ENCODE measurements at regions not wholly inside any gene's neighbourhood (a gene's known extent, or its start where the extent isn't known, plus 50 kb on each side); places are given as distances from the start of the nearest gene placed in this dataset.
"Not testable (repeated sequence)": the region's sequence is repeated elsewhere in the genome, so short reads cannot be mapped to it uniquely, and the experiment has no call there.

DNA sequence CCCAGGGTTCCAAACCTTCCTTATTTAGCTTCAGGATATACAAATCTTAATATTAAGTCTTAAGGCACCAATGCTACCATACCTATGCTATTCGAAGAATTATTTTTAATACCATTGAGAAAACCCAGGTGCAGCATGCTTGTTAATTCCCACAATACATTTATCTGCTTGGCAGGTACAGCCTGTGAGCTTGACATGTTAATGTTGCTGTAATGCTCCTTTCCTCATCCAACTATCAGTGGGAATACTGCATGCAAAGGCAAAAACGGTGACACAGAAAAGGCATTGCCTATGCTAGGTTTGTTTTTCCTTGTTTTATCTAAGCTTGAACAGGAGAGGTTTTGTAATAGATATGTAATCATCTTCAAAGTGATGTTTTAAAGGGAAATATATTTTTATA lies 135.7 kb upstream of the COX7C start:
- H3K27me3 ChIP-seq (ENCODE audit: control insufficient read depth in 1 of 2, insufficient read depth in 2 of 2, low read length in 2 of 2): no peaks in the 10 kb centered on the region
- H3K27ac ChIP-seq (ENCODE audit: low read depth, low read length): no peak overlapping the region
- H3K4me3 ChIP-seq (ENCODE audit: low read depth in 1 of 2, low read length in 2 of 2): no peak overlapping the region
- no peaks in the 10 kb centered on the region for H3K4me1 ChIP-seq (ENCODE audit: control insufficient read depth in 1 of 2, insufficient read depth in 2 of 2, low read length in 2 of 2)
- no peaks in the 10 kb centered on the region for H3K9me3 ChIP-seq (ENCODE audit: control insufficient read depth in 1 of 2, low read length in 2 of 2)
- H3K9ac ChIP-seq (ENCODE audit: low read depth in 1 of 2, low read length in 2 of 2): no peak overlapping the region
- no peaks in the 10 kb centered on the region for H3K36me3 ChIP-seq (ENCODE audit: control insufficient read depth in 1 of 2, insufficient read depth in 2 of 2, low read length in 2 of 2)

DNA sequence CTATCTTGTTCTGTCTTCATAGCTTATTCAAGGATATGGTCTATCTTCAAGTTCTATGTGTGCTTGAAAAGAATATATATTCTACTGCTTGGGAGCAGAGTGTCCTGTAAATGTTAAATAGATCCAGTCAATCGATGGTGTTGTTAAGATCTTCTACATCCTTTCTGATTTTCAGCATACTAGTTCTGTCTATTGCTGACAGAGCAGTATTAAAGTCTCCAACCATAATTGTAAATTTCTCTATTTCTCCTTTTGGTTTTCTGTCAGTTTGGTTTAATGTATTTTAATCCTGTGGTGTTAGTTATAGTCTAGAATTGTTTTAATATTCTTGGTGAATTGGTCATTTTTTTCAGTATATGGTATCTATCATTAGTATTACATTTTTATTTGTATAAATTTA lies 124.0 kb upstream of the COX7C start:
- H3K27ac ChIP-seq (ENCODE audit: low read depth, low read length): no peak overlapping the region
- H3K27me3 ChIP-seq (ENCODE audit: control insufficient read depth in 1 of 2, insufficient read depth in 2 of 2, low read length in 2 of 2): no peaks in the 10 kb centered on the region
- no peak overlapping the region for H3K9ac ChIP-seq (ENCODE audit: low read depth in 1 of 2, low read length in 2 of 2)
- H3K4me3 ChIP-seq (ENCODE audit: low read depth in 1 of 2, low read length in 2 of 2): no peak overlapping the region
- H3K36me3 ChIP-seq (ENCODE audit: control insufficient read depth in 1 of 2, insufficient read depth in 2 of 2, low read length in 2 of 2): no peaks in the 10 kb centered on the region
- no peaks in the 10 kb centered on the region for H3K9me3 ChIP-seq (ENCODE audit: control insufficient read depth in 1 of 2, low read length in 2 of 2)
- H3K4me1 ChIP-seq (ENCODE audit: control insufficient read depth in 1 of 2, insufficient read depth in 2 of 2, low read length in 2 of 2): no peaks in the 10 kb centered on the region

DNA sequence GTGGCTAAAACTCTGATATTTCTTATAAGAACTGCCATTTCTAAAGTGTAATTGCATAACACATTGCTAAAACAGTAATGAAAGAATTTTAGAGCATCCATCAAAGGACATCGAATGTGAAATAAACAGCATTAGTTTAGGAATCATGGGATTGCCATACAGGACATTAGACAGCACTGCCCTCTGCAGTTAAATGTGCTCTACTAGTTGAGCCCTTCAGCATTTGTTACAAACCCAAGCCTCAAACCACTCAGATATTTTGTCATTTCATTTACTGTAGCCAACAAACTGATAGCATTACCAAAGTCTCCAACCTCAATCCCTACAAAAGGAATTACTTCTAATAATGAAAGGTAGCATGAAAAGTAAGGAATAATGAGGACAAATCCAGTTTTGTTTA lies 116.8 kb upstream of the COX7C start:
- Histone ChIP-seq H3K9me3 (ENCODE audit: control insufficient read depth in 1 of 2, low read length in 2 of 2) (no peaks in the 10 kb centered on the region), H3K4me1 (ENCODE audit: control insufficient read depth in 1 of 2, insufficient read depth in 2 of 2, low read length in 2 of 2) (no peaks in the 10 kb centered on the region), H3K27ac (ENCODE audit: low read depth, low read length) (no peak overlapping the region), H3K36me3 (ENCODE audit: control insufficient read depth in 1 of 2, insufficient read depth in 2 of 2, low read length in 2 of 2) (no peaks in the 10 kb centered on the region), H3K27me3 (ENCODE audit: control insufficient read depth in 1 of 2, insufficient read depth in 2 of 2, low read length in 2 of 2) (no peaks in the 10 kb centered on the region), H3K4me3 (ENCODE audit: low read depth in 1 of 2, low read length in 2 of 2) (no peak overlapping the region), H3K9ac (ENCODE audit: low read depth in 1 of 2, low read length in 2 of 2) (no peak overlapping the region)

DNA sequence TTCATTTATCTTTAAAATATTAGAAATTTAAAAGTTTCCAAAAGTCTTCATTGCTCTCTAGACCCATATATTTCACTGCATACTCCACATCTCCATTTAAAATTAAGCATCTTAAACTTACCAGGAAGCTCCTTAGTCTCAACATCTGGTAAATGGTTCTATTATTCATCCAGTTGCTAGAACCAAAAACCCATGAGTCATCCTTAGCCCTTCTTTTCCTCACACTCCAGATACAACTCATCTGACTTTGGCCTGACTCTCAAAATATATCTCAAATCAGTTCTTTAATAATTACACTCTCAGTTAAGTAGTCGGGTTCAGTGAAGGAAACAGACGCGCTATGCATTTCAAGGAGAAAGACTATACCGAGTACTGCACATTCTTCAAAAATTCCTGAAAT lies 110.2 kb upstream of the COX7C start:
- H3K36me3 ChIP-seq (ENCODE audit: control insufficient read depth in 1 of 2, insufficient read depth in 2 of 2, low read length in 2 of 2): no peaks in the 10 kb centered on the region
- no peaks in the 10 kb centered on the region for H3K9me3 ChIP-seq (ENCODE audit: control insufficient read depth in 1 of 2, low read length in 2 of 2)
- H3K27ac ChIP-seq (ENCODE audit: low read depth, low read length): no peak overlapping the region
- no peak overlapping the region for H3K9ac ChIP-seq (ENCODE audit: low read depth in 1 of 2, low read length in 2 of 2)
- H3K4me3 ChIP-seq (ENCODE audit: low read depth in 1 of 2, low read length in 2 of 2): no peak overlapping the region
- no peaks in the 10 kb centered on the region for H3K4me1 ChIP-seq (ENCODE audit: control insufficient read depth in 1 of 2, insufficient read depth in 2 of 2, low read length in 2 of 2)
- no peaks in the 10 kb centered on the region for H3K27me3 ChIP-seq (ENCODE audit: control insufficient read depth in 1 of 2, insufficient read depth in 2 of 2, low read length in 2 of 2)

DNA sequence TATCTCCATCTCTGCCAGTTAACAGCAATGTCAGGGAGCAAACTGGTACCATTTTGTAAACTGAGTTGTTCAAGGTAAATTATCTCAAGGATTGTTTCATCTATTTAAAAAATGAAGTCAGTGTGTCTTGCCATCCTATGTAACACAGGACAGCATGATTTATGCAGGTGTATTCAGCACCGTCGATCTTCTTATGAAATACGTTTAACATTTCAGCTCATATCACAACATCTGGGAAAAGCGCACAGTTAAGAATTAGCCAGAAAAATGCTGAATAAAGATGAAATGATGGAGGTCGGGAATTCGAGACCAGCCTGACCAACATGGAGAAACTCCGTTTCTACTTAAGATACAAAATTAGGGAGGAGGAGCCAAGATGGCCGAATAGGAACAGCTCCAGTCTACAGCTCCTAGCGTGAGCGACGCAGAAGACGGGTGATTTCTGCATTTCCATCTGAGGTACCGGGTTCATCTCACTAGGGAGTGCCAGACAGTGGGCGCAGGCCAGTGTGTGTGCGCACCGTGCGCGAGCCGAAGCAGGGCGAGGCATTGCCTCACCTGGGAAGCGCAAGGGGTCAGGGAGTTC lies 107.3 kb upstream of the COX7C start:
- H3K4me3 ChIP-seq (ENCODE audit: low read depth in 1 of 2, low read length in 2 of 2); H3K9me3 ChIP-seq (ENCODE audit: control insufficient read depth in 1 of 2, low read length in 2 of 2); H3K27me3 ChIP-seq (ENCODE audit: control insufficient read depth in 1 of 2, insufficient read depth in 2 of 2, low read length in 2 of 2); H3K36me3 ChIP-seq (ENCODE audit: control insufficient read depth in 1 of 2, insufficient read depth in 2 of 2, low read length in 2 of 2); H3K4me1 ChIP-seq (ENCODE audit: control insufficient read depth in 1 of 2, insufficient read depth in 2 of 2, low read length in 2 of 2); H3K9ac ChIP-seq (ENCODE audit: low read depth in 1 of 2, low read length in 2 of 2); H3K27ac ChIP-seq (ENCODE audit: low read depth, low read length): not testable (repeated sequence)

DNA sequence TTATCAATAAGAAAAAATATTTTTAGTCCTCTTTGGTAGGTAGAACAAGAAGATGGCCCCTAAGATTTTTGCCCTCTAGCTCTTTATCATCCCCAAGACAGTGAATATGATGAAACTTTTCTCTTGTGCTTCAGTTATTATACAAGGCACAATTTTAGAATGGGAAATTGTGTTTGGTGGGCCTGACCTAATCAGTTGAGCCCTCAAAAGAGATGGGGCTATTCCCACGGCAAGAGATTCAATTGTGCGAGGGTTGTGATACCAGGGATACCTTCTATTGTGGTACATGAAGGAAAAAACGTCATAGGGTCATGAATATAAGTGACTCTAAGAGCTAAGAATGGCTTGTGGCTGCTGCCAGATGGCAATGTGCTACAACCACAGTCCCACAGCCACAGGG lies 94.0 kb upstream of the COX7C start:
- Histone ChIP-seq H3K9ac (ENCODE audit: low read depth in 1 of 2, low read length in 2 of 2) (no peak overlapping the region), H3K27me3 (ENCODE audit: control insufficient read depth in 1 of 2, insufficient read depth in 2 of 2, low read length in 2 of 2) (no peaks in the 10 kb centered on the region)

DNA sequence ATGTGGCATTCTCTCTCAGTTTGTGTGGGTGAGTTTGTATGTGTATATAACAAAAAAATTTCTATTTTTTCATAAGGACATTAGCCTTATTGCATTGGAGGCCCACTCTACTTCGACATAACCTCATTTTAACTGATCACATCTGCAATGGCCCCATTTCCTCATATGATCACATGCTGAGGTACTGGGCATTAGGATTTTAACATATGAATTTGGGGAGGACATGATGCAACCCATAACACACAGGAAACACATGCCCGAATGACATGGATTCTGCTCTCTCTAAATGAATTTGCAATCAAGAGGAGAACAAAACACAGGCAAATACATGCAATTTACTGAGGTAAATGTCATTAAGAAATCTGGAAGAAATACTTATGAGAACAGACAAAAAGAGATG lies 92.1 kb upstream of the COX7C start:
- H3K27me3 ChIP-seq (ENCODE audit: control insufficient read depth in 1 of 2, insufficient read depth in 2 of 2, low read length in 2 of 2): no peaks in the 10 kb centered on the region
- peaks cover 4 to 13% of the 10 kb centered on the region in 2 donors for H3K4me1 ChIP-seq (ENCODE audit: control insufficient read depth in 1 of 2, insufficient read depth in 2 of 2, low read length in 2 of 2)
- no peaks in the 10 kb centered on the region for H3K36me3 ChIP-seq (ENCODE audit: control insufficient read depth in 1 of 2, insufficient read depth in 2 of 2, low read length in 2 of 2)
- no peak overlapping the region for H3K9ac ChIP-seq (ENCODE audit: low read depth in 1 of 2, low read length in 2 of 2)
- no peak overlapping the region for H3K4me3 ChIP-seq (ENCODE audit: low read depth in 1 of 2, low read length in 2 of 2)
- peaks cover 0 to 5% of the 10 kb centered on the region in 2 donors for H3K9me3 ChIP-seq (ENCODE audit: control insufficient read depth in 1 of 2, low read length in 2 of 2)
- H3K27ac ChIP-seq (ENCODE audit: low read depth, low read length): no peak overlapping the region

More for the DNA sequence above, 94.0 kb upstream of the COX7C start:
- Histone ChIP-seq H3K4me1 (ENCODE audit: control insufficient read depth in 1 of 2, insufficient read depth in 2 of 2, low read length in 2 of 2) (peaks cover 0 to 13% of the 10 kb centered on the region in 2 donors), H3K36me3 (ENCODE audit: control insufficient read depth in 1 of 2, insufficient read depth in 2 of 2, low read length in 2 of 2) (no peaks in the 10 kb centered on the region), H3K27ac (ENCODE audit: low read depth, low read length) (no peak overlapping the region), H3K9me3 (ENCODE audit: control insufficient read depth in 1 of 2, low read length in 2 of 2) (peaks cover 0 to 5% of the 10 kb centered on the region in 2 donors), H3K4me3 (ENCODE audit: low read depth in 1 of 2, low read length in 2 of 2) (no peak overlapping the region)

DNA sequence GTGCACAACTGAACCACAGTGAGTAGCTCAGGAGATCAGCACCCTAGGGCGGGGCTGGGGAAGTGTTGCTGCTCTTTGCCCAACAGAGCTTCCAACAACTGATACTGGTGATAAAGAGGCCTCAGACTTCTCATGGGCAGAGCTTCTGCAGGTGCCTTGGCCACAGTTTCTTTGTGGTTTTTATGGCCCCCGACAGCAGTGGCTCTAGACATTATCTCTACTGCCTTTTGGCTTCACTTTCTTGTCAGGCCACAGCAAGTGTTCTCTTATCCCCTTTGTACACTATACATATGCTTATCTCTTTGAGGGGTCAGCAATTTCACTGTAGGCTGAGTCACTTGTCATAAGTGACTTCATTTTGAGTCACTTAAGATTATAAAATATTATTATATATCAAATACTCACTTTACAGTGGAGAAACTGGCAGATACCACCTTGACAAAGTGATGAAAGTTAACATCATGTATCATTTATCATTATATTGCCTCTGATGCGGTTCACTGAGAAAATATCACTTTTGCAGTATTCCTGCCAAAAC lies 90.9 kb upstream of the COX7C start:
- Histone ChIP-seq H3K27ac (ENCODE audit: low read depth, low read length) (no peak overlapping the region), H3K4me3 (ENCODE audit: low read depth in 1 of 2, low read length in 2 of 2) (no peak overlapping the region), H3K36me3 (ENCODE audit: control insufficient read depth in 1 of 2, insufficient read depth in 2 of 2, low read length in 2 of 2) (no peaks in the 10 kb centered on the region), H3K27me3 (ENCODE audit: control insufficient read depth in 1 of 2, insufficient read depth in 2 of 2, low read length in 2 of 2) (no peaks in the 10 kb centered on the region), H3K9me3 (ENCODE audit: control insufficient read depth in 1 of 2, low read length in 2 of 2) (peaks cover 0 to 5% of the 10 kb centered on the region in 2 donors), H3K9ac (ENCODE audit: low read depth in 1 of 2, low read length in 2 of 2) (no peak overlapping the region), H3K4me1 (ENCODE audit: control insufficient read depth in 1 of 2, insufficient read depth in 2 of 2, low read length in 2 of 2) (peaks cover 4 to 13% of the 10 kb centered on the region in 2 donors)

DNA sequence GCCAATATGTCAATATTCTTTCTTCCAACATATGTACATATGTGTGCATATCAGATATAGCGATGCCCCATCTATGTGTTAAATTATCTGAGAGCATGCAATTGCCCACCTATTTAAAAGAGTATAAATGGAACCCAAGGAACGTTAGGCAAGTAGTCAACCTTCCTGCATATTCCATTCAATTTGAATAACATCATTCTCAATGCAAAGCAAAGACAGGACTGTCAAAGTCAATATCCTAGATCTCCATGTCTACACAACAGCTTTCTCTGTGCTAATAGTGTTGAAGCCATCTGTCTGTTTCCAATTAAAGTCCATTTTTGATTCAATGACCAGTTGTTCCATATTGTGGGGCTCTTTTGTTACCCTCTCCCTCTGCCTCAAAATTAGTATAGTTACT lies 85.3 kb upstream of the COX7C start:
- no peak overlapping the region for H3K4me3 ChIP-seq (ENCODE audit: low read depth in 1 of 2, low read length in 2 of 2)
- peaks cover 4 to 9% of the 10 kb centered on the region in 2 donors for H3K4me1 ChIP-seq (ENCODE audit: control insufficient read depth in 1 of 2, insufficient read depth in 2 of 2, low read length in 2 of 2)
- no peaks in the 10 kb centered on the region for H3K36me3 ChIP-seq (ENCODE audit: control insufficient read depth in 1 of 2, insufficient read depth in 2 of 2, low read length in 2 of 2)
- no peaks in the 10 kb centered on the region for H3K27me3 ChIP-seq (ENCODE audit: control insufficient read depth in 1 of 2, insufficient read depth in 2 of 2, low read length in 2 of 2)
- H3K27ac ChIP-seq (ENCODE audit: low read depth, low read length): no peak overlapping the region
- H3K9ac ChIP-seq (ENCODE audit: low read depth in 1 of 2, low read length in 2 of 2): no peak overlapping the region
- no peaks in the 10 kb centered on the region for H3K9me3 ChIP-seq (ENCODE audit: control insufficient read depth in 1 of 2, low read length in 2 of 2)

DNA sequence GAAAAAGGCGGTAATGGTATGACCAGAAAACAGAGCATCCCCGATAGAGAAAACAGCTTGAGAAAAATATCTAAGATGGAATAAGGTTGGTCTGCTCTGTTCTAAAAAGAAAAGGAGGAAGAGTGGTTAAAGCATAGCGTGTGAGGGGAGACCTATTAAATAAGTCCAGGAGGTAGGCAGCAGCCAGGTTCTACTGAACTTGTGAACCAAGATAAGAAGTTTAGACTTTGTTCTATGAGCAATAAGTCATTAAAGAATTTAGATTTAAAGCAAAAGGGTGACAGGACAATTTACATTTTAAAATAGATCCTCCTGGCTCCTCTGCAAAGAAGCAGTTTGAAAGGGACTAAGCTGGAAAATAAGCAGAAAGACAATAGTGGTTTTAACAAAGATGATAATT lies 81.3 kb upstream of the COX7C start:
- Histone ChIP-seq H3K27me3 (ENCODE audit: control insufficient read depth in 1 of 2, insufficient read depth in 2 of 2, low read length in 2 of 2) (no peaks in the 10 kb centered on the region), H3K9ac (ENCODE audit: low read depth in 1 of 2, low read length in 2 of 2) (no peak overlapping the region), H3K36me3 (ENCODE audit: control insufficient read depth in 1 of 2, insufficient read depth in 2 of 2, low read length in 2 of 2) (no peaks in the 10 kb centered on the region)

DNA sequence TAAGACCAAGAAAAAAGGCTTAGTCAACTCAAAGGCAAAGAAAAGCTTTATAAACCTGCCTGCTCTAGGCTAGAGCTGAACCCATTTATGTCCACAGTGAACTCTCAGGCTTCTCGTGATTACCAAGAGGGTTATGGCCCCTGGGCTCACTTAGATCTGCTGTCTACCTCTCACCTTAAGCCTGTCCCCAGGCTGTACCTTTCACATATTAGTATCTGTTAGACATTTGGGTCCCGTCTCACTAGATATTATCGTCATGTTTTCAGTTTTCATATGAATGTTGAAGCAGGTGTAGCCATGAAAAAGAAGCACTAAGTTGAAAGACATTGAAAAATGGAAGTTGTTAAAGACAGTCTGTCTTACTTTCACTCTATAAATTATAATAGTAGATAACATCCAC lies 75.2 kb upstream of the COX7C start:
- no peaks in the 10 kb centered on the region for H3K27me3 ChIP-seq (ENCODE audit: control insufficient read depth in 1 of 2, insufficient read depth in 2 of 2, low read length in 2 of 2)
- no peaks in the 10 kb centered on the region for H3K36me3 ChIP-seq (ENCODE audit: control insufficient read depth in 1 of 2, insufficient read depth in 2 of 2, low read length in 2 of 2)
- no peaks in the 10 kb centered on the region for H3K4me1 ChIP-seq (ENCODE audit: control insufficient read depth in 1 of 2, insufficient read depth in 2 of 2, low read length in 2 of 2)

More for the DNA sequence above, 81.3 kb upstream of the COX7C start:
- H3K4me3 ChIP-seq (ENCODE audit: low read depth in 1 of 2, low read length in 2 of 2): no peak overlapping the region
- no peaks in the 10 kb centered on the region for H3K9me3 ChIP-seq (ENCODE audit: control insufficient read depth in 1 of 2, low read length in 2 of 2)
- H3K4me1 ChIP-seq (ENCODE audit: control insufficient read depth in 1 of 2, insufficient read depth in 2 of 2, low read length in 2 of 2): peaks cover 0 to 3% of the 10 kb centered on the region in 2 donors
- H3K27ac ChIP-seq (ENCODE audit: low read depth, low read length): no peak overlapping the region

More for the DNA sequence above, 75.2 kb upstream of the COX7C start:
- Histone ChIP-seq H3K27ac (ENCODE audit: low read depth, low read length) (no peak overlapping the region), H3K9me3 (ENCODE audit: control insufficient read depth in 1 of 2, low read length in 2 of 2) (no peaks in the 10 kb centered on the region), H3K4me3 (ENCODE audit: low read depth in 1 of 2, low read length in 2 of 2) (no peak overlapping the region), H3K9ac (ENCODE audit: low read depth in 1 of 2, low read length in 2 of 2) (no peak overlapping the region)

All from duodenal mucosa (tissue), 2 donors.